GM12878 (cell line): ENCODE measurements at regions not wholly inside any gene's neighbourhood (a gene's known extent, or its start where the extent isn't known, plus 50 kb on each side); places are given as distances from the start of the nearest gene placed in this dataset.

Source experiments
- ATAC-seq: fragments of 200-7000 bp; cut with Tn5 transposase; 3 replicates; pipeline ENCODE4 v1.9.1; 2020; ENCODE audit warnings: mild to moderate bottlenecking, moderate library complexity
- BruUV-seq: library from RNA; stranded (reverse); fragments of 400-500 nt; replicated peaks from 2 replicates; lab custom pipeline; 2021; lab: Mats Ljungman, UMichigan
- CTCF ChIA-PET: fragments of 300-600 bp; sonication (Branson Sonifier 250); formaldehyde crosslinking; extraction: SDS; loops from one replicate; lab custom pipeline; 2021; ENCODE audit warnings: inconsistent platforms; lab: Yijun Ruan, JAX
- POLR2A ChIA-PET: fragments of 350-600 bp; formaldehyde crosslinking; extraction: SDS; loops from one replicate; lab custom pipeline; 2021; ENCODE audit warnings: inconsistent platforms; lab: Charles Lee
- RAD21 ChIA-PET: fragments of 300-600 bp; sonication (Branson Sonifier 250); formaldehyde crosslinking; loops from one replicate; lab custom pipeline; 2023; ENCODE audit warnings: antibody characterized with exemption; ENCODE audit not compliant: unreplicated experiment; lab: Charles Lee
- SMC1A ChIA-PET: fragments of 300-600 bp; sonication (Branson Sonifier 250); formaldehyde crosslinking; loops from one replicate; lab custom pipeline; 2023; ENCODE audit not compliant: unreplicated experiment, uncharacterized antibody; lab: Charles Lee
- DNase-seq: peaks from one replicate; pipeline ENCODE4 v3.0.0-alpha.2; 2011; ENCODE audit warnings: low read depth, low spot score
- FAIRE-seq: peaks from 3 replicates; lab custom pipeline; 2011; peaks lifted over from hg19 to GRCh38; lab: Jason Lieb, UNC
- H2AFZ ChIP-seq: 2 replicates; pipeline ENCODE4 v1.6.0; 2011; ENCODE audit warnings: low read depth, low read length, control low read depth; ENCODE audit not compliant: control insufficient read depth
- H3K27ac ChIP-seq: 2 replicates; pipeline ENCODE4 v1.5.1; 2011; ENCODE audit warnings: control low read depth; ENCODE audit not compliant: control insufficient read depth, insufficient read depth
- H3K27me3 ChIP-seq, 2 experiments: replicated peaks in 1 of 2; 2 replicates each; pipeline versions ENCODE4 v1.6.0 to v1.6.1; 2011; ENCODE audit warnings: low read length in 1 of 2; ENCODE audit not compliant: control insufficient read depth in 2 of 2, insufficient read depth in 2 of 2
- H3K36me3 ChIP-seq, 2 experiments: 2 replicates each; pipeline ENCODE4 v1.5.1; 2011; ENCODE audit warnings: low read length in 1 of 2; ENCODE audit not compliant: control insufficient read depth in 2 of 2, insufficient read depth in 2 of 2
- H3K4me1 ChIP-seq: 2 replicates; pipeline ENCODE4 v1.6.1; 2011; ENCODE audit warnings: mild to moderate bottlenecking, low read length, moderate library complexity, mixed read lengths; ENCODE audit not compliant: control insufficient read depth, insufficient read depth
- H3K4me2 ChIP-seq: 2 replicates; pipeline ENCODE4 v1.6.0; 2011; ENCODE audit warnings: control low read depth; ENCODE audit not compliant: control insufficient read depth, insufficient read depth
- H3K4me3 ChIP-seq: fragments of 200-600 bp; sonication (generic); 2 replicates; pipeline ENCODE4 v1.5.1; 2016
- H3K79me2 ChIP-seq: 2 replicates; pipeline ENCODE4 v1.6.0; 2011; ENCODE audit warnings: low read length; ENCODE audit not compliant: control insufficient read depth, insufficient read depth
- H3K9ac ChIP-seq: 2 replicates; pipeline ENCODE4 v1.8.0; 2011; ENCODE audit warnings: low read length, control low read depth, mixed read lengths; ENCODE audit not compliant: control insufficient read depth, insufficient read depth
- H3K9me3 ChIP-seq: replicated peaks from 3 replicates; pipeline ENCODE4 v1.5.1; 2011; ENCODE audit warnings: mild to moderate bottlenecking, low read length; ENCODE audit not compliant: control insufficient read depth, insufficient read depth
- H4K20me1 ChIP-seq: 2 replicates; pipeline ENCODE4 v1.6.0; 2011; ENCODE audit not compliant: control insufficient read depth, insufficient read depth
- GATAD2B ChIP-seq: fragments of 450-650 bp; conservative IDR thresholded peaks from 2 replicates; pipeline ENCODE4 v1.6.1; 2017; ENCODE audit warnings: low read depth, mild to moderate bottlenecking, moderate library complexity
- HCFC1 ChIP-seq: fragments of 150-350 bp; IDR thresholded peaks from 2 replicates; pipeline ENCODE4 v1.6.1; 2014; ENCODE audit warnings: low read length
- IRF3 ChIP-seq: fragments of 450-650 bp; IDR thresholded peaks from 2 replicates; pipeline ENCODE4 v1.6.1; 2014; ENCODE audit warnings: mild to moderate bottlenecking
- MEF2B ChIP-seq: fragments of 450-650 bp; IDR thresholded peaks from 2 replicates; pipeline ENCODE4 v1.6.1; 2018; ENCODE audit warnings: mild to moderate bottlenecking, moderate library complexity; ENCODE audit not compliant: partially characterized antibody, poor library complexity, severe bottlenecking
- NR2C2 ChIP-seq: IDR thresholded peaks from 2 replicates; pipeline ENCODE4 v1.6.1; 2011; ENCODE audit warnings: borderline replicate concordance, low read depth; ENCODE audit not compliant: control insufficient read depth, insufficient read length
- ZNF24 ChIP-seq: fragments of 450-650 bp; IDR thresholded peaks from 2 replicates; pipeline ENCODE4 v1.6.1; 2017; ENCODE audit warnings: antibody characterized with exemption, mild to moderate bottlenecking
- ZZZ3 ChIP-seq: IDR thresholded peaks from 2 replicates; pipeline ENCODE4 v1.6.1; 2011; ENCODE audit warnings: low read depth; ENCODE audit not compliant: control insufficient read depth, insufficient read length
- WGBS: methylation state at CpG from one replicate; pipeline ENCODE4 v1.1.6; 2016; ENCODE audit warnings: low lambda C conversion rate; ENCODE audit not compliant: insufficient replicate concordance, insufficient coverage; ENCODE audit errors: missing lambda C conversion rate; 5-methylcytosine and 5-hydroxymethylcytosine counted together
- in situ Hi-C: fragments of 300-500 bp; cut with MboI; formaldehyde crosslinking; loops from 9 replicates; pipeline ENCODE4 v1.14.3; 2018; ENCODE audit warnings: mixed read lengths
- intact Hi-C: fragments of 100-400 bp; cut with micrococcal nuclease; formaldehyde crosslinking; loops from one replicate; pipeline ENCODE4 v1.14.2; 2022; ENCODE audit not compliant: unreplicated experiment

DNA sequence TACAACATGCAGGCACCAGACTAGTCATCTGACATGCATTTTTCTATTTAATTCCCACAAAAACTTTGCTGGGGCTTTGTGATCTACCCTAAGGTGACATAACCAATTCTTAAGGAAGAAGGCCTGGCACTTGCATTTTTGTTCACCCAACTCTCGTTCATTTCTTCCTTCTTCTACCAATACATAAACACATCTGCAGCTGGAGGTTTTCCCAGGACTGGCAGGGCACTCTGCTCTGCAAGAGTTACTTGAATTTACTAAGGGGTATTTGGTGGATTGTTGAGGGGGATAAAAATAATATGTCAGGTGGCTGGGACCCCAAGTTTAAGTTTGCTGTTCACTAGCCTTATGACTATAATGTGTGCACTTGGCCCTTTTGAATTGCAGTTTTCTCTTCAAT, 111.4 kb upstream of the TRIB2 start:
- no peak for TF ChIP-seq IRF3
- TF ChIP-seq HCFC1, result no peak
- no peak for TF ChIP-seq MEF2B
- TF ChIP-seq ZNF24, result no peak
- TF ChIP-seq NR2C2, result no peak
- TF ChIP-seq ZZZ3, result no peak
- POLR2A ChIA-PET, result no interaction called here
- no peak for ATAC-seq
- no peak overlapping the region for H3K4me2 ChIP-seq
- H3K36me3 ChIP-seq, result no peaks in the 10 kb centered on the region
- H3K9me3 ChIP-seq, result no peaks in the 10 kb centered on the region
- WGBS, result 0% methylated on average over 1 of the region's 1 CpG
- no peak overlapping the region for H3K9ac ChIP-seq
- H3K4me1 ChIP-seq, result no peaks in the 10 kb centered on the region
- no peaks in the 10 kb centered on the region for H3K79me2 ChIP-seq
- no peak overlapping the region for H3K27ac ChIP-seq
- no peak overlapping the region for H2AFZ ChIP-seq
- FAIRE-seq, result no peak
- H3K27me3 ChIP-seq, result no peaks in the 10 kb centered on the region
- in situ Hi-C loops (no loop called here), intact Hi-C loops (no loop called here)
- CTCF ChIA-PET, result no interaction called here
- SMC1A ChIA-PET, result interaction anchor here (1.2 to 1.4 kb wide), 2 partner anchors 9 to 102 kb away, joined by 3 to 4 read pairs; no protein-coding TSS in a partner anchor
- RAD21 ChIA-PET, result no interaction called here
- no peak overlapping the region for H3K4me3 ChIP-seq
- H4K20me1 ChIP-seq, result no peaks in the 10 kb centered on the region
- DNase-seq, result no peak
- no TSS peak for BruUV-seq

GRCh38 chr2:12605936-12606335, 110.8 kb upstream of the TRIB2 start:
- ATAC-seq (no peak), DNase-seq (no peak), FAIRE-seq (no peak)
- no TSS peak for BruUV-seq
- Histone ChIP-seq H3K9ac (no peak overlapping the region), H2AFZ (no peak overlapping the region), H4K20me1 (no peaks in the 10 kb centered on the region), H3K4me1 (no peaks in the 10 kb centered on the region), H3K27me3 (no peaks in the 10 kb centered on the region), H3K4me2 (no peak overlapping the region), H3K36me3 (no peaks in the 10 kb centered on the region), H3K27ac (no peak overlapping the region), H3K9me3 (no peaks in the 10 kb centered on the region), H3K4me3 (no peak overlapping the region), H3K79me2 (no peaks in the 10 kb centered on the region)
- in situ Hi-C loops, result no loop called here
- TF ChIP-seq GATAD2B, result no peak
- 38% methylated on average over 2 of the region's 2 CpGs for WGBS
- intact Hi-C loops, result no loop called here
- CTCF ChIA-PET, result no interaction called here
- RAD21 ChIA-PET, result no interaction called here
- SMC1A ChIA-PET, result interaction anchor here (0.6 to 1.4 kb wide), 4 partner anchors 9 to 554 kb away, joined by 3 to 4 read pairs (median 3); no protein-coding TSS in a partner anchor
- POLR2A ChIA-PET, result interaction anchor here (0.6 kb wide), 1 partner anchor 48 kb away, joined by 8 read pairs; no protein-coding TSS in a partner anchor
